Tibial nerve (tissue), 4 donors: ENCODE measurements at regions not wholly inside any gene's neighbourhood (a gene's known extent, or its start where the extent isn't known, plus 50 kb on each side); places are given as distances from the start of the nearest gene placed in this dataset.

Source experiments
- EP300 ChIP-seq, 2 donors: sonication (generic); formaldehyde crosslinking; IDR thresholded peaks; one replicate each; pipeline ENCODE4 v1.6.1; 2017; ENCODE audit warnings: antibody characterized with exemption in 2 of 2, mild to moderate bottlenecking in 1 of 2
- POLR2A ChIP-seq, 2 donors: fragments of 450-650 bp; IDR thresholded peaks; one replicate each; pipeline ENCODE4 v1.6.1; 2017; ENCODE audit warnings: antibody characterized with exemption in 2 of 2, mild to moderate bottlenecking in 2 of 2, moderate library complexity in 2 of 2
- TF ChIP-seq, protein P1 (sequence below), 5 experiments: fragments of 200-600 bp in 3 of 5; fragments of 450-650 bp in 2 of 5; sonication (generic) in 3 of 5; IDR thresholded peaks; one replicate each; pipeline ENCODE4 v1.5.1; 2016 to 2019; ENCODE audit warnings: antibody characterized with exemption in 5 of 5, mild to moderate bottlenecking in 3 of 5, moderate library complexity in 2 of 5

DNA sequence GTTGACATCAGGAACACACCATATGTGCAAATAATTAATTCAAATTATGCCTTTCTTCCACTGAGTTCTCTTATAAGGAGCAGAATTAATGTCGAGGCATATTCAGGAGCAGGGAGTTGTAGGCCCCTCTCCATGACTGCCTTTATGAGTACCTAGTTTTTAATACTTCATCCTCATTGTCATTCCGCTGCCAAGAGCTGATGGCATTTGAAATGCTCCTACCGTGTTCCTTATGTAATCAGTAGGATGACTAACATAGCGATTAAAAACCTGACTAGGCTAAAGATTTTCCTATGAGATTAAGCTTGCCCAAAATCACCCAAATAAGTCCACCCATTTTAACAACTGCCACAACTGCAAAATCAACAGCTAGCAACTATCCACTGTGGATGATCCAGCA is 220.6 kb downstream of the DHX15 start:
- TF ChIP-seq EP300 (IDR thresholded peaks at IDR 0.05) (no peak), POLR2A (IDR thresholded peaks at IDR 0.05) (no peak)
- TF ChIP-seq, protein P1, sequence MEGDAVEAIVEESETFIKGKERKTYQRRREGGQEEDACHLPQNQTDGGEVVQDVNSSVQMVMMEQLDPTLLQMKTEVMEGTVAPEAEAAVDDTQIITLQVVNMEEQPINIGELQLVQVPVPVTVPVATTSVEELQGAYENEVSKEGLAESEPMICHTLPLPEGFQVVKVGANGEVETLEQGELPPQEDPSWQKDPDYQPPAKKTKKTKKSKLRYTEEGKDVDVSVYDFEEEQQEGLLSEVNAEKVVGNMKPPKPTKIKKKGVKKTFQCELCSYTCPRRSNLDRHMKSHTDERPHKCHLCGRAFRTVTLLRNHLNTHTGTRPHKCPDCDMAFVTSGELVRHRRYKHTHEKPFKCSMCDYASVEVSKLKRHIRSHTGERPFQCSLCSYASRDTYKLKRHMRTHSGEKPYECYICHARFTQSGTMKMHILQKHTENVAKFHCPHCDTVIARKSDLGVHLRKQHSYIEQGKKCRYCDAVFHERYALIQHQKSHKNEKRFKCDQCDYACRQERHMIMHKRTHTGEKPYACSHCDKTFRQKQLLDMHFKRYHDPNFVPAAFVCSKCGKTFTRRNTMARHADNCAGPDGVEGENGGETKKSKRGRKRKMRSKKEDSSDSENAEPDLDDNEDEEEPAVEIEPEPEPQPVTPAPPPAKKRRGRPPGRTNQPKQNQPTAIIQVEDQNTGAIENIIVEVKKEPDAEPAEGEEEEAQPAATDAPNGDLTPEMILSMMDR (IDR thresholded peaks at IDR 0.05) = no peak
